ENCODE measurements at regions not wholly inside any gene's neighbourhood (a gene's known extent, or its start where the extent isn't known, plus 50 kb on each side); places are given as distances from the start of the nearest gene placed in this dataset.

DNA sequence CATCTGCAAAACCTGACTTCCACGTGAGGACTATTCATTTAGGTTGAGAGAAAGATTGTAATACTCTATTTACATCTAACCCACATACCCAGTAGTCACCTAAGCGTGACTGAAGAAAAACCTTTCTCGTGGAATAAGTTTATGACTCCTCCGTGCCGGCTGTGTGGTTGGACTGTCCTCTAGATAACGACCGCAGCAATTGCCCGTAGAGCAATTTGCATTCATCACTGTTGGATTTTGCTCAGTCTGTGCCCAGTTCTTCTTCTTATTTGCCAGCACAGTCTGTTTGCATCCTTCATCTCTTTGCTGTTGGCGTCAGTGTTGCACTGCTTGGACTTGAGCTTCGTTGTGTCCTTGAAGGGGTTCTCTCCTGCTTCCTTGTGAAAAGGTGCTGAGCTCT, 131.3 kb downstream of the CYB561 start:
- Histone ChIP-seq H3K4me3 (ENCODE audit: insufficient read depth, low read length, poor library complexity, severe bottlenecking) (no peak overlapping the region), H3K9me3 (ENCODE audit: insufficient read depth, low read length) (no peaks in the 10 kb centered on the region), H3F3A (ENCODE audit: insufficient read depth) (no peaks in the 10 kb centered on the region), H3K27ac (ENCODE audit: low read depth, low read length) (no peak overlapping the region), H3K27me3 (ENCODE audit: low read length) (no peaks in the 10 kb centered on the region), H3K4me2 (ENCODE audit: low read depth, low read length, poor library complexity, severe bottlenecking) (no peak overlapping the region), H3K9me2 (replicated peaks; ENCODE audit: insufficient read depth, low read length) (no peaks in the 10 kb centered on the region), H3K36me3 (ENCODE audit: low read length) (no peaks in the 10 kb centered on the region), H4K20me1 (ENCODE audit: low read depth, low read length) (no peaks in the 10 kb centered on the region), H3K79me2 (ENCODE audit: insufficient read depth, low read length) (no peaks in the 10 kb centered on the region), H3K9ac (ENCODE audit: low read length) (no peak overlapping the region), H2AFZ (ENCODE audit: low read depth, low read length, severe bottlenecking) (no peak overlapping the region)
- TF ChIP-seq, protein P1, sequence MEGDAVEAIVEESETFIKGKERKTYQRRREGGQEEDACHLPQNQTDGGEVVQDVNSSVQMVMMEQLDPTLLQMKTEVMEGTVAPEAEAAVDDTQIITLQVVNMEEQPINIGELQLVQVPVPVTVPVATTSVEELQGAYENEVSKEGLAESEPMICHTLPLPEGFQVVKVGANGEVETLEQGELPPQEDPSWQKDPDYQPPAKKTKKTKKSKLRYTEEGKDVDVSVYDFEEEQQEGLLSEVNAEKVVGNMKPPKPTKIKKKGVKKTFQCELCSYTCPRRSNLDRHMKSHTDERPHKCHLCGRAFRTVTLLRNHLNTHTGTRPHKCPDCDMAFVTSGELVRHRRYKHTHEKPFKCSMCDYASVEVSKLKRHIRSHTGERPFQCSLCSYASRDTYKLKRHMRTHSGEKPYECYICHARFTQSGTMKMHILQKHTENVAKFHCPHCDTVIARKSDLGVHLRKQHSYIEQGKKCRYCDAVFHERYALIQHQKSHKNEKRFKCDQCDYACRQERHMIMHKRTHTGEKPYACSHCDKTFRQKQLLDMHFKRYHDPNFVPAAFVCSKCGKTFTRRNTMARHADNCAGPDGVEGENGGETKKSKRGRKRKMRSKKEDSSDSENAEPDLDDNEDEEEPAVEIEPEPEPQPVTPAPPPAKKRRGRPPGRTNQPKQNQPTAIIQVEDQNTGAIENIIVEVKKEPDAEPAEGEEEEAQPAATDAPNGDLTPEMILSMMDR (IDR thresholded peaks at IDR 0.05; ENCODE audit: insufficient read depth, low read length, poor library complexity, severe bottlenecking): no peak

GRCh38 chr17:63316100-63316499, 130.0 kb downstream of the CYB561 start:
- no peaks in the 10 kb centered on the region for H3K36me3 ChIP-seq (ENCODE audit: low read length)
- TF ChIP-seq, protein P1 (IDR thresholded peaks at IDR 0.05; ENCODE audit: insufficient read depth, low read length, poor library complexity, severe bottlenecking): no peak
- no peak for TF ChIP-seq EZH2phosphoT487 (conservative IDR thresholded peaks at IDR 0.05; ENCODE audit: low read length)

DNA sequence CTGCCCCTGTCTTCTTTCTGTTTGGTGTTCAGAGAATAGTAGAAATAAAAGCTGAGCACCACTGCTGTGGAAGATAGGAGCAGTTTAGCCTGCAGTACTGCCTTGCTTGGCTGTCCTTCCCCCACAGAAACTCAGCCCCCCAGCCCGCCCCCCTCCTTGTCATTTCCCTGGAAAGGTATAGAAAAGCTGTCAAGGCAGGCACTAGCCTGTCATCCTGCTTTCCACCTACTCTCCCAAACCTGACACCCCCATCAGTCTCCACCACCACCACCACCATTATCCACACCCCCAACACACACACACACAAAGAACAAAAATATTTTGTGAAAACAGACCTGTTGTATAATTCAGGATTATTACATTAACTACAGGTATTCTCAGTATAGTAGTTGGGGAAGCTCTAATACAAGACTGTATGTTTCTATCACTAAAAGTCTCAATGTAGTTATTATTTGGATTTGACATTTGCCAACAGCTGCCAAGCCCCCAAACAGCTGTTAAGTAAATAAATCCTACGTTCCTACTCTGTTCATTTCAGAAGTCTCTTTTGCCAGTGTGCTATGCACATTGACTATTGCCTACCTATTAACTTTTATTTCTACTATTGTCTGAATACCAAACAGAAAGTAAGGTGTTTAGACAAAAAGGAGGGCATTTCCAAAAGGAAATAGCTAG, 128.8 kb downstream of the CYB561 start:
- Histone ChIP-seq H2AFZ (ENCODE audit: low read depth, low read length, severe bottlenecking) (no peak overlapping the region), H3K27ac (ENCODE audit: low read depth, low read length) (no peak overlapping the region), H3K9me3 (ENCODE audit: insufficient read depth, low read length) (no peaks in the 10 kb centered on the region), H3K27me3 (ENCODE audit: low read length) (no peaks in the 10 kb centered on the region), H3K79me2 (ENCODE audit: insufficient read depth, low read length) (no peaks in the 10 kb centered on the region), H3K36me3 (ENCODE audit: low read length) (no peaks in the 10 kb centered on the region), H3F3A (ENCODE audit: insufficient read depth) (no peaks in the 10 kb centered on the region), H3K4me3 (ENCODE audit: insufficient read depth, low read length, poor library complexity, severe bottlenecking) (no peak overlapping the region), H3K9me2 (replicated peaks; ENCODE audit: insufficient read depth, low read length) (no peaks in the 10 kb centered on the region), H3K4me2 (ENCODE audit: low read depth, low read length, poor library complexity, severe bottlenecking) (no peak overlapping the region), H3K9ac (ENCODE audit: low read length) (no peak overlapping the region), H4K20me1 (ENCODE audit: low read depth, low read length) (no peaks in the 10 kb centered on the region)
- no peak for TF ChIP-seq EZH2phosphoT487 (conservative IDR thresholded peaks at IDR 0.05; ENCODE audit: low read length)
- TF ChIP-seq, protein P1 (IDR thresholded peaks at IDR 0.05; ENCODE audit: insufficient read depth, low read length, poor library complexity, severe bottlenecking): no peak

More at GRCh38 chr17:63316100-63316499, 130.0 kb downstream of the CYB561 start:
- H3K9me2 ChIP-seq (replicated peaks; ENCODE audit: insufficient read depth, low read length): no peaks in the 10 kb centered on the region
- H3K4me2 ChIP-seq (ENCODE audit: low read depth, low read length, poor library complexity, severe bottlenecking): no peak overlapping the region
- no peaks in the 10 kb centered on the region for H3K27me3 ChIP-seq (ENCODE audit: low read length)
- H3F3A ChIP-seq (ENCODE audit: insufficient read depth): no peaks in the 10 kb centered on the region
- no peaks in the 10 kb centered on the region for H3K79me2 ChIP-seq (ENCODE audit: insufficient read depth, low read length)
- H3K27ac ChIP-seq (ENCODE audit: low read depth, low read length): no peak overlapping the region
- no peaks in the 10 kb centered on the region for H4K20me1 ChIP-seq (ENCODE audit: low read depth, low read length)
- H3K9me3 ChIP-seq (ENCODE audit: insufficient read depth, low read length): no peaks in the 10 kb centered on the region
- no peak overlapping the region for H3K4me3 ChIP-seq (ENCODE audit: insufficient read depth, low read length, poor library complexity, severe bottlenecking)
- H2AFZ ChIP-seq (ENCODE audit: low read depth, low read length, severe bottlenecking): no peak overlapping the region
- no peak overlapping the region for H3K9ac ChIP-seq (ENCODE audit: low read length)
